GM21723 (cell line): ENCODE measurements at regions not wholly inside any gene's neighbourhood (a gene's known extent, or its start where the extent isn't known, plus 50 kb on each side); places are given as distances from the start of the nearest gene placed in this dataset.
"Not testable (repeated sequence)": the region's sequence is repeated elsewhere in the genome, so short reads cannot be mapped to it uniquely, and the experiment has no call there.

ENCODE experiments used
- ATAC-seq: cut with Tn5 transposase; IDR thresholded peaks from one replicate; pipeline ENCODE4 v1.9.1; 2021; ENCODE audit warnings: mild to moderate bottlenecking, moderate library complexity; ENCODE audit not compliant: unreplicated experiment

DNA sequence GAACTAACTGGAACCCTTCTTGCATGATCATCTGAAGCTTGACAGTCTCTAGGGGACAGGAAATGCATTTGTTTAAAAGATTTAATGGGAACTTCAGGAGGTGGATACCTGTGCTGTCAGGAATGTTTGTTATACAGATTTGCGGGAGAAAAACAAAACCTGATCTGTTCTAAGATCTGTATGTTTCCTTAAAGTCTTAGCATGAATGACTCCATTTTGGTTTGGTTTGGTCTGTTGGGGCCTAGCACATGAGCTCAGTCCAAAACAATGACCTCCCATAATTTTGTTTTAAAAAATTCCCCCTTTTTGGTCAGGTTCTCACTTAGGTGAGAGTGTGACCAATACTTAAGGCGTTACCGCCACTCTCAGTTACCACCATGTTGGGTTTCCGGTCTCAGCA, 138.7 kb downstream of the AKR1D1 start:
- ATAC-seq: no peak

DNA sequence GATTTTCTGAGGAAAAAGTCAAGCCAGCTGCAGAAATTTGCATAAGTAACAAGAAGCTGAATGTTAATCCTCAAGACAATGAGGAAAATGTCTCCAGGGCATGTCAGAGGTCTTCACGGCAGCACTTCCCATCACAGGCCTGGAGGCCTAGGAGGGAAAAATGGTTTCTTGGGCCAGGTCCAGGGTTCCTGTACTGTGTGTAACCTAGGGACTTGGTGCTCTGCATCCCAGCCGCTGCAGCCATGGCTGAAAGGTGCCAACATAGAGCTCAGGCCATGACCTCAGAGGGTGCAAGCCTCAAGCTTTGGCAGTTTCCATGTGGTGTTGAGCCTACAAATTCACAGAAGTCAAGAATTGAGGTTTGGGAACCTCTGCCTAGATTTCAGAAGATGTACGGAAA, 144.1 kb downstream of the AKR1D1 start:
- not testable (repeated sequence) for ATAC-seq

DNA sequence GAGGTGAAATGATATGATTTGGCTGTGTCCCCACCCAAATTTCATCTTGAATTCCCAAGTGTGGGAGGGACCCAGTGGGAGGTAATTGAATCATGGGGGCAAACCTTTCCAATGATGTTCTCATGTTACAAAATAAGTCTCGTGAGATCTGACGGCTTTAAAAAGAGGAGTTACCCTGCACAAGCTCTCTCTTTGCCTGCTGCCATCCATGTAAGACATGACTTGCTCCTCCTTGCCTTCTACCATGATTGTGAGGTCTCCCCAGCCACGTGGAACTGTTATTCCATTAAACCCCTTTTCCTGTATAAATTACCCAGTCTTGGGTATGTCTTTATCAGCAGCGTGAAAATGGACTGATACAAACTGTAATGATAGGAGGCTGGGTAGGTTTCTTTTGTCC, 145.1 kb downstream of the AKR1D1 start:
- not testable (repeated sequence) for ATAC-seq

DNA sequence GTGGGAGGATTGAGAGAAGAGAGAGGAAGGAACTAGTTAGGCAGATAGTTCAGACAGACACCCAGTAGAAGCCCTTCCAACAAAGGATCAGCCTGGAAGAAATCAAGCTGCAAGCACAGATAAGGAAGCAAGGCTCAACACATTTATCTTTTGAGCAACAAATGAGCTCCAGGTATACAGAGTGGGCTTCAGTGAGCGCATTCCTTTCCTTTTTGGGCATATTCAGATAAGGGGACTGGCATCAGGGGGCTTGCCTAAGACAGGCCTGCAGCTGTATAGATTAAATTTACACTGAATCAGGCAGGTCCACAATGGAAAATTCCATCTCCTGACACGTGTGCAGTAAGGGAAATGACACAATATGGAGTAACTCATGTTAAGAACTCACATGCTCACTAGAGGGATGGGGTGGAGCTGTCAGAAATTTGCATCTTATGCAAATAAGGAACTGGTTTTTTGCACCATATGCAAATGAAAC, 147.2 kb downstream of the AKR1D1 start:
- ATAC-seq: no peak

DNA sequence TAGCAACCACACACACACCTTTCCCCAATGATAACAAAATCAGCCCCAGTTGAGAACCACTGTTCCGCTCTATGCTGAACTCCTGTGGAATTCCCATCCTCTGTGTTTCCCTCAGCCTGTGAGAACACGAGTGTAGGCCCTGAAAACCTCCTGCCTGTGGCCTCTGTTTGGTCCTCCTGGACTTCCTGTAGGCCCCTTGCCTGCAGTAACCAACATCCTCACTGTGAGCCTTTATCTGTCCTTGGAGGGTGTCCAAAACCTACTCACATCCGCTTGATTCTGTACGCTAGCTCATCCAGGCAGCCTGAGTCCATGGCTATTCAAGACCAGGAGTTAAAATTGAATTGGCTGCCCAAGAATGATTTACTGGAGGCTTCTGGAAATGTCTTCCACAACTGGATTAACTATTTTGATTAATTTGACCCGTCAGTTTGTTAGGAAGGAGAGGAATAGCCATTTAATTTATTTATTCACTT, 149.8 kb downstream of the AKR1D1 start:
- no peak for ATAC-seq

DNA sequence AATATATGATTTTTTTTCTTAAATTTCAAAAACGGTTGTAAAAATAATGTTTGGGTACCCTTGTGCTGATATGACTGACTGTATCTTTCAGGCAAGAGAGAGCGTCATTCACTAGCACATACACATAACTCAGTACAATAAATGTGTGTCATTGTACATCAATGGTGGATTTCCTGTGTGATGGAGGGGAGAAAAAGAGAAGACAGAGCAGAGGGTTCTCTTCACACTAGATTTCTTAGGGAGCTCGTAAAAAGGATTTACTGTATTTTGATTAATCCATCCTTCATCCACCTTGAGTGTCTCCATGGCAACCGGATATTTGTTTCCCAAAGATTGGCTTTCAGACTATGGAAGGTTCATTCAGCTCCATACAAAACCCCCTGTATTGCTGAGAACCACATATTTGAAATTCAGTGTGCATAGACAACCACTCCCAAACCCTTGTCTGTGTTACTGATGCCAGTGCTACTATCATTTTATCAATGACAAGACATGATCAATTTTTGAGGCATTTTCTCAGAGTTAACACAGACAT, 150.6 kb downstream of the AKR1D1 start:
- ATAC-seq: no peak

DNA sequence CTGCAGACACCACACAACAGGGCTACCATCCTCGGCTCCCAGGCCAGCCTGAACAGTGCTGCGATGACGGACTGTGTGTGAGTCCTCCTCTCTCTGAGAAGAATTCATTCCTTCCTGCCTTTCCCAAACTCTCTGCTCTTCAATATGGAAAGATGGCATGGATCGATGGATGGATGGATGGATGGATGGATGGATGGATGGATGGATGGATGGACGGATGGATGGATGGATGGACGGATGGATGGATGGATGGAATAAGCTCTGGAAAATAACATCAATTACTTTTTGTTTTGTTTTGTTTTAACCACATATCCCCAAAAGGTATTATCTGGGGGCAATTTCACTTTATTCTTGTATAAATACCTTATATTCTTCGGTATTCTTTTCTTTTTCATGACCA, 151.9 kb downstream of the AKR1D1 start:
- ATAC-seq: no peak

DNA sequence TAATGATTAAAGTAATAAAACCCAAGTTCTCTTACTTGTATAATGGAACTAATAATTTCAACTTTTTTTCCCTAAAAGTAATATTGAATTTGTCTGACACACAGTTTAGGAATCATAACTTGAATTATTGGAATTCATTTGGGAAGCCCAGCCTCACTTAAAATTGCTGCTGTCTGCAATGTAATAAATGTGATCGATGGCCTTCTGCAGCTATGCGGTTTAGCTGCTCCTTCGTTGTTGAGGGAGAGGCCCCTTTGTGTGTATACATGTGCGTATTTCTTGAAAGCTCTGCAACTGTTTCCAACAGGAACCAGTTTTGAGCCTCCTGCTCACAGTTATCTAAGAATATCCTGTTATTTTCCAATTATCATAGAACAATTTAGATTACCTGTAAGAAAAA, 152.5 kb downstream of the AKR1D1 start:
- no peak for ATAC-seq

DNA sequence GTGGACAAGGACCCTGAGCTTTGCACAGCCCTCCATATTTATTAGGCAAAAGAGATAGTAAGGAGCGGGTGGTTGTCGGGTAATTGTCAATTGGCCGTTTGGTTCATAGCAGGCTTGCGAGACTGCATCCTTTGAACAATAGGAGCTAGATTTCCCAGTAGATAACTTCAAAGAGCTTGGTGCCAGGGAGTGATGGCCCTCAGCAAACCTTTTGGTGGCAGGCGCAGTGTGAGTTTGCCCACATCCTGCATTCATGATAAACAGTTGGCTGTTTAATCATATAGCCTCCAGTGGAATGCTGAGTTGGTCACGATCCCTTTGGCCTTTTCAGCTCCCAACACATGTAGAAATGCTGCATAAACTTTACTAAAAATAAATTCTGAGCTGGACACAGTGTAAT, 156.9 kb downstream of the AKR1D1 start:
- ATAC-seq: no peak

DNA sequence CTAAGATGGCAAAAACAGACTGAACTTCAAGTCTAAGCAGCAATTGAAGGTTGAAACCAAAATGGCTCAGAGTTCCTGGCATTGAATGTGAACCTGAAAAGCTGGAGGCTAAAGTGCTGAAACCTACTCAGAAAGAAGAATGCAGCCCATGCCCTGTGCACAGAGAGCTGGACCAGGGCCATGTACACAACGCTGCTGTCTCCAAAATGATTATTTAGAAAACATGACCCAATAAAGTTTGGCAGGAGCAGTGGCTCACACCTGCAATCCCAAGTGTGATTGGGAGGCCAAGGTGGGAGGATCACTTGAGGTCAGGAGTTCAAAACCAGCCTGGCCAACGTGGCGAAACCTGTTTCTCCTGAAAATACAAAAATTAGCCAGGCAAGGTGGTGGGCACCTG, 158.9 kb downstream of the AKR1D1 start:
- ATAC-seq: no peak

DNA sequence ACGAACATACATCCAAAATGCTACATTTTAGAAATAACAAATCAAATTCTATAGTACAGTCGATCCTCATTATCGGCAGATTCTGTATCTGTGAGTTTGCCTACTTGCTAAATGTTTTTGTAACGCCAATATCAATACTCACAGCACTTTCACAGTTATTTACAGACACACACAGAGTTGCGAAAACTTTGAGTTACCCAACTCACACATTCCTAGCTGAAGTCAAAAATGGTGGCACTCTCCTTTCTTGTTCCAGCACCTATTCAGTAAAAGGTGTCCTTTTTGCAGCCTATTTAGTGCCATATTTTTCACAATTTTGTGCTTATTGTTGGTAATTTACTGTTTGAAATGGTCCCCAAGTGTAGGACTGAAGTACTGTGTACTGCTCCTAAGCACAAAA, 161.7 kb downstream of the AKR1D1 start:
- no peak for ATAC-seq

DNA sequence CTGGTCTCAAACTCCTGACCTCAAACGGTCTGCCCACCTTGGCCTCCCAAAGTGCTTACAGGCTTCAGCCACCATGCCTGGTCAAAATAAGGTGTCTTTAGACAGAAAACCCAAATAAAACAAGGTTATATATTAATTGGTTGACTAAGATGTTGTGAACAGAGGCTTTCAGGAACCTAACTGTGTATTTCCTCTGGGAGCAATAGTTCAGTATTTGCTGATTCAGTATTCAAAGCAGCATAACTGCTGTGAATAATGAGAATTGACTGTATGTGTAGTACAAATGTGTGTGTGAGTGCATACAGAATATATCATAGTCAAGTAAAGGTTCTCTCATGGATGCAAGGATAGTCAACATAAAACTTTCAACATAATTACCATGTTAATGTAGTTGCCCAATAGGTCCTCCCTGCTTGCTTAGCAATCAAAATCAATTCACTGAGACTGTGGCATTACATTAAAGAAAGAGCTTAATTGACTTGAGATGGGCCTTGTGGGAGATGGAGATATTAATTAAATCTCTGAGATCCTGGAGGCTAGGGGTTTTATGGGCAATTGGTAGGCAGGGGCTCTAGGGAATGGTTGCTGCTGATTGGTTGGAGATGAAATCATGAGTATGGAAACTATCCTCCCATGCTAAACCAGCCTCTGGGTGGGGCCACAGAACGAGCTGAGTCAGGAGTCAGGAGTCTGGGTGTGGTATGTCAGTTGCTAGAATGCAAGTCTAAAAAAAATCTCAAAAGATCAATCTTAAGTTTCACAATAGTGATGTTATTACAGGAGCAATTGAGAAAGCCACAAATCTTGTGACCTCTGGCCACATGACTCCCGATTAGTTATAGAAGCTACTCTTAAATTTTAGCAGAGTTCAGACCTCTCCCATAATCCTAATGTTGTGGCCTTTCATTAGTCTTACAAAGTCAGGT, 162.7 kb downstream of the AKR1D1 start:
- ATAC-seq: no peak

DNA sequence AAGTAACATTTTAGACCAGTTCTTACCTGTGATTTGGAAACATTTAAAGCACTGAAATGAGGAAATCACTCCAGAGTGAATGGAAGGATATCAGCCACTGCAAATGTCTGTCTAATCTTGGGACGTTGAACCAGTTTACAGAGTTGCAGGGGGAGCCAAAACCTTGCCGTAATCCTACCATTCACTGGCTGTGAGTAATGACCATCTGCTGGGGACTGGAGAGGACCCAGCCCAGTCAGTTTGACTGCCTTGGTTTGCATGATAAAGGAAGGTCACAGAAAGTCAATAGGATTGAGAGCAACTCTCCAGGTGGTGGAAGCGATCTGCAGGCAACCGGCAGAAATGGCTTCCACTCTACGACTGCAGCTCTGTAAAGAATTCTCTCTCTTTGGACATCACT, 167.2 kb downstream of the AKR1D1 start:
- ATAC-seq: no peak

DNA sequence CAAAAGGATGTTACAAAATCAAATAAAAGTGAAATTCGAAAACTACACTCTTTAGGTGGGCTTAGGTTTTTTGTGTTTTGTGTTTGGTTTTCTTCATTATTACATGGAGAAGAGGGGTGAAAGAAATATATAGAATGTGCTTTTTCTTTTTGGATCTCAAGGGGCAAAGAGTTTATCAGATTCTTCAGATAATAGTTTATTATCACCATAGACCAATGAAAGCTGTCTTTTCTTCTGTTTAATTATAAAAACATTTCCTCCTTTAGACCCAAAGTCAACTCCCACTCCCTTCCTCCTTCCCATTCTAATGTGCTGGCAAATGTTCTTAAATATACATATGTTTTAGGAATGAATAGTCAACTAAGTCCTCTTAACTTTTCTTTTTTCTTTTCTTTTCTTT, 167.6 kb downstream of the AKR1D1 start:
- no peak for ATAC-seq

DNA sequence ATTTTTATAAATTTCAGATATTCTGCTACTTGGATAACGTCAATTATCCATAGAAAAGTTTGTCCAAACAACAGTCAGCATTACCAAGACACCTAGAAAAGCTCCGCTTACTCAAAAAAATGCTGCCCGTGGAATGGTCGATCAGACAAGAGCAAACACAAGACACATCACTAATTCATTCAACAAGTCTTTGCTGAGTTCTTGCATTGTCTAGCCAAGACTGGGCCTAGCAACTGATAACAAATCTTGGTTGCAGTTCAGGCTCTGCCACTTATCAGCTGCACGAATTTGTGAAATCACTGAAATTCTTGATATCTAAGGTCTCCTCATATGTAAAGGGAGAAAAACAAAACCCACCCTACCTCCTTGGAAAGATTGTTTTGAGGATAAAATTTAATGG, 168.3 kb downstream of the AKR1D1 start:
- no peak for ATAC-seq

DNA sequence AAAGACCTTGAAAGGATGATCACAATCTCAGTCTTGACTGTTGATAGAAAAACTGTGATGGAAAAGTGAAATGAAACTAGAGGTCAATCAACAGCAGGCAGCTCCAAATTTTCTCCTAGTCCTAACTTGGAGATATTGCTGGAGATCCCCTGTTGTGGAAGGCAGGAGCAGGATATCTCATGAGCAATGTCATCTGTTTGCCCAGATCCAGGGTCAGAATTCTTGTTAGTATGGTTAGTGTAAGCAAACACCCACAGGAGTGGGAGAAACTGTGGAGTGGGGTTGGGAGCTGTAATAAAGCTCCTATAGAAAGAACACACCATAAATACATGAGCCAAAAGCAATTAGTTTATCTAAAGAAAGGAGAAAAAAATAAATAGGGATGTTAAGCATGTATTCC, 169.0 kb downstream of the AKR1D1 start:
- ATAC-seq: no peak

DNA sequence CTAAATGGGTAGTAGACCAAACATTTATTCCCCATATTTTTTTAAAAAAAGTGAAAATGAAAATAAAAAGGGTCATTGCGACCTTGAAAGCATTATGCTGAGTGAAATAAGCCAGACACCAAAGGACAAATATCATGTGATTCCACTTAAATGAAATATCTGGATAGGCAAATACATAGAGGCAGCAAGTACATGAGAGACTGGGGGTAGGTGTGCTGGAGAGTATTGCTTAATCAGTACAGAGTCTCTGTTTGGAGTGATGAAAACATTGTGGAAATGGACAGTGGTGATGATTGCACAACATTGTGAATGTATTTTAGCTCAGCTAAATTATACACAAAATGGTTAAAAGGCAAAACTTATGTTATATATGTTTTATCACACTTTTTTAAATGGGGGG, 169.4 kb downstream of the AKR1D1 start:
- no peak for ATAC-seq

DNA sequence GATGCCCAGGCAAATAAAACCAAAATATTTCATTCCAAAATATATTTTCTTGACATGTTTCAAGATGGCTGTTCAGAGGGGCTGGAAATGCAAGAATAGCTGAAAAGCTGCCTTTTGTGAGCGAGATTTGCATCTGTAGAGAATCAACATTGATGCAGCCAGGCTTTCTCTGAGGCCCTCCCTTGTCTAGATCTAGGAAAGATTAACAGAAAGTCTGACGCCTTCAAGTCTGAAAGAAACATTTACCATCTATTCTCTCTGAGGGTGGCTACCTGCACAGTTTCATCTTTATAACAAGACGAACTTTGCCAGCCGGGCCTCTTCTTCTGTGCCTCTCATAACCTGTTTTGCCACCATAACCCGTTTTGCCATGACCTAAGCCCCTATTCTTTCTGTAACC, 170.2 kb downstream of the AKR1D1 start:
- ATAC-seq: no peak

DNA sequence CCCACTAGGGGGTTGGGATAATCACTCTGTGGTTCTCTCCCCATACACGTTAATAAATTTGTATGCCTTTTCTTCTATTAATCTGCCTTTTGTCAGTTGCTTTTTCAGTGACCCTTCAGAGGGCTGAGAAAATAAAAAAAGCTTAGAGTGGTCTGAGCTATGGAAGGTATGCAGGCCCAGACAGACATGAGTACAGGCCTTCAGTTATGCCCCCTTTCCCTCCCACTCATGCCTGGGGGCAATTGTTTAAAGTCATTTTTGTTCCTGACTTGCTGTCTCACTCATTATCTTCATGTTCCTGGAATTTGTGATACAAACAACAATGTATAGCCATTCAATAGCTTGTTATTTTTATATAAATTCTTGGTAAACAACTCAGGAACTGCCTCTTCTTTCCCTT, 170.8 kb downstream of the AKR1D1 start:
- ATAC-seq: no peak

DNA sequence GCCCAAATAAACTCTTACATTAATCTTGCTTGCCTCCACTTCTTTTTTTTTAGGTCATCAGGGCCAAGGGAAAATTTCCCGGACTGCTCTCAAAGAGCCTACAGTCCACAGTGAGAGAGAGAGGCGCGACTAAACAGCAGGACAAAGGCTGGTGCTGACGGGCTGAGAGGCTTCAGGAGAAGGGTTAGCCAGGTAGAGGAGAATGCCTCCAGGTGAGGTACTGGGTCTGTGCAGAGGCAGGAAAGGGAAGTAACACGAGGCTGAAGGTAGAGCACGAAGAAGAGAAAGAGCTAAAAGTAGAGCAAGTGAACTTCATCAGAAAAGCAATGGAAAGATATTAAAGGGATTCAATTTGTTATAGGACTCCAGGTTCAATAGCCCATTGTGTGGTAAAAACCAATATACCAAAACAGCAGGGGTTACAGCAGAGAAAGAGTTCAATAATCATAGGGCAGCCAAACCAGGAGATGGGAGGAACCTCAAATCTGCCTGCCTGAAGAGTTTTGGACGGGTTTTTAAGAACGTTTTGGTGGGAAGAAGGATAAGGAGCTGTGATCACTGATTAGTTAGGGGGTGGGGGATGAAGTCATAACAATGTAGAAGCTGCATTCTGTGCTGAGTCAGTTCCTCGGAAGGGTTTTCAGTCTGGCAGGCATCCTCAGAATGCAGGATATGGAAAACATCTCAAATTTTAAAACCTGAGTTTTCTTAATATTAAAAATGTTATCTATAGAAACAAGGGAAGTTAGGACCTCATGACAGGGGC, 171.5 kb downstream of the AKR1D1 start:
- ATAC-seq: no peak

DNA sequence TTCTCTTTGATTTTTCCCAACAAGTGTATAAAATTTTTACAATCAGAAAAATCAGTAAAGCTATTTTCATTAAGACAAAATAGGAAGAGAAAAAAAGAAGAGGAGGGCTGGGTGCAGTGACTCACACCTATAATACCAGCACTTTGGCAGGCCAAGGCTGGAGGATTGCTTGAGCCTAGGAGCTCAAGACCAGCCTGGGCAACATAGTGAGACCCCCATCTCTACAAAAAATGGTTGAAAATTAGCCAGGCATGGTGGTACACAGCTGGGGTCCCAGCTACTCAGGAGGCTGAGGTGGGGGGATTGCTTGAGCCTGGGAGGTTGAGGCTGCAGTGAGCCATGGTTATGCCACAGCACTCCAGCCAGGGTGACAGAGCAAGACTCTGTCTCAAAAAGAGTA, 172.3 kb downstream of the AKR1D1 start:
- no peak for ATAC-seq

DNA sequence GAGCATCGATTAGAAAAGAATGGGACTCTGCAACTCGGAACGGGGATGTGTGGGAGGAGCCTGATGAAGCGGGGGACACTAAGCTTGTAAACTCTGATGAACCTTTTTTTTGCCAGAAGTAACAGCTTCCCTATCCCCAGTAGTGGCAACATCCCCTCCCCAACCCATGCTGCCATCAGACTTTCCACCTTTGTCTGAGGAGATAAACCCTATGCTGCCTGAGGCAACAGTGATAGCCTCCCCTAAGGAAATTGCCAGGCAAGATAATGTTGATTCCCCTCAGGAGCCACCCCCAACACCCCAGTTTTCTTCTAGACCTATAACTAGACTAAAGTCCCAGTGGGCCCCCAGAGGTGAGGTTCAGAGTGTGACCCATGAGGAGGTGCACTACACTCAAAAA, 173.7 kb downstream of the AKR1D1 start:
- no peak for ATAC-seq
